OCI-LY7 (cell line): ENCODE measurements at regions not wholly inside any gene's neighbourhood (a gene's known extent, or its start where the extent isn't known, plus 50 kb on each side); places are given as distances from the start of the nearest gene placed in this dataset.

Experiments used
- BruUV-seq: library from RNA; stranded (reverse); fragments of 400-500 nt; replicated peaks from 2 replicates; lab custom pipeline; 2021; lab: Mats Ljungman, UMichigan
- CTCF ChIA-PET: fragments of 300-600 bp; sonication (Branson Sonifier 250); formaldehyde crosslinking; loops from one replicate; lab custom pipeline; 2022; ENCODE audit warnings: antibody characterized with exemption; ENCODE audit not compliant: unreplicated experiment; lab: Charles Lee
- POLR2A ChIA-PET: fragments of 300-600 bp; sonication (Branson Sonifier 250); formaldehyde crosslinking; loops from one replicate; lab custom pipeline; 2022; ENCODE audit warnings: antibody characterized with exemption; lab: Charles Lee
- DNase-seq: peaks from one replicate; pipeline ENCODE4 v3.0.0-alpha.2; 2015; ENCODE audit warnings: low spot score
- H2AFZ ChIP-seq: fragments of 200-600 bp; sonication (generic), shearing (Covaris generic); 2 replicates; pipeline ENCODE4 v1.6.1; 2014; ENCODE audit warnings: mild to moderate bottlenecking, antibody characterized with exemption, low read length, moderate library complexity
- H3K27ac ChIP-seq: fragments of 200-600 bp; sonication (generic); 2 replicates; pipeline ENCODE4 v1.5.1; 2014; ENCODE audit warnings: mixed run types, low read depth, mild to moderate bottlenecking, moderate library complexity, low read length, inconsistent platforms; ENCODE audit not compliant: poor library complexity, severe bottlenecking
- H3K36me3 ChIP-seq: fragments of 200-600 bp; sonication (generic); 2 replicates; pipeline ENCODE4 v1.6.1; 2014; ENCODE audit warnings: mild to moderate bottlenecking, antibody characterized with exemption, low read length, moderate library complexity, mixed read lengths; ENCODE audit not compliant: insufficient read depth
- H3K4me1 ChIP-seq: fragments of 200-600 bp; sonication (generic); 2 replicates; pipeline ENCODE4 v1.5.1; 2014; ENCODE audit warnings: mild to moderate bottlenecking, low read length; ENCODE audit not compliant: insufficient read depth, poor library complexity, severe bottlenecking
- H3K4me2 ChIP-seq: fragments of 200-600 bp; sonication (generic); 2 replicates; pipeline ENCODE4 v1.6.1; 2014; ENCODE audit warnings: mild to moderate bottlenecking, low read length
- H3K4me3 ChIP-seq: fragments of 200-600 bp; sonication (generic); 2 replicates; pipeline ENCODE4 v1.5.1; 2014; ENCODE audit warnings: mild to moderate bottlenecking, low read depth, low read length; ENCODE audit not compliant: poor library complexity, severe bottlenecking
- H3K79me2 ChIP-seq: fragments of 200-600 bp; sonication (generic); 2 replicates; pipeline ENCODE4 v1.6.1; 2016; ENCODE audit warnings: low read depth, mild to moderate bottlenecking, low read length, moderate library complexity, mixed read lengths; ENCODE audit not compliant: insufficient read depth
- H3K9me2 ChIP-seq: fragments of 200-600 bp; sonication (generic); 2 replicates; pipeline ENCODE4 v1.6.1; 2016; ENCODE audit warnings: mild to moderate bottlenecking, low read length, mixed read lengths; ENCODE audit not compliant: insufficient read depth
- H3K9me3 ChIP-seq: fragments of 200-600 bp; sonication (generic); 2 replicates; pipeline ENCODE4 v1.6.1; 2014; ENCODE audit warnings: mild to moderate bottlenecking, mixed run types, low read length, mixed read lengths
- H4K20me1 ChIP-seq: fragments of 200-600 bp; sonication (generic); 2 replicates; pipeline ENCODE4 v1.6.1; 2014; ENCODE audit warnings: mild to moderate bottlenecking, antibody characterized with exemption, low read length, moderate library complexity, mixed read lengths; ENCODE audit not compliant: insufficient read depth
- EZH2phosphoT487 ChIP-seq: fragments of 200-600 bp; sonication (generic); IDR thresholded peaks from 2 replicates; pipeline ENCODE4 v1.6.1; 2018; ENCODE audit warnings: low read depth, borderline replicate concordance, mild to moderate bottlenecking, mixed run types, antibody characterized with exemption, low read length, moderate library complexity, mixed read lengths
- intact Hi-C: fragments of 100-400 bp; cut with micrococcal nuclease; formaldehyde crosslinking; loops from one replicate; pipeline ENCODE4 v1.10.0; 2022; ENCODE audit not compliant: unreplicated experiment
- TF ChIP-seq, protein P1 (sequence below): fragments of 200-600 bp; sonication (generic); conservative IDR thresholded peaks from 2 replicates; pipeline ENCODE4 v1.5.1; 2014; ENCODE audit warnings: mild to moderate bottlenecking, antibody characterized with exemption, low read length, moderate library complexity, mixed read lengths

DNA sequence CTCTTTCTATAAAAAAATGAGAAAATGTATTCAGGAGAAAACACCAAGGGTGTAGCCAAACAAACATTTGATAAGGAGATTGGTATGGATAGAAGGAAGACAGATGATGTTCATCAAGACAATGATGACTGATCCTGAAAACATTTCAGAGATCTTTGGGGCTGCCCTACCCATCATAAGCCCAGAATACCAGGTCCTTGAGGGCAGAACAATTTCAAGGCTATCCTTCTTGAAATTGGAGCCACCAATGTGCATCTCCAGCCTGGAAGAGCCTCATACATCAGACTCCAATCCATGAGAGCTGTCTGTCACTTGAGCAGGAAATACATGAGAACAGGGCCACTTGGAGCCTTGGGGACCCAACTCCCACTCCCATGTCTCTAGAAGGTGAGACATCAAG is 89.5 kb upstream of the ANKRD28 start:
- H3K4me1 ChIP-seq: no peaks in the 10 kb centered on the region
- intact Hi-C loops: no loop called here
- no TSS peak for BruUV-seq
- H4K20me1 ChIP-seq: no peaks in the 10 kb centered on the region
- H3K36me3 ChIP-seq: no peaks in the 10 kb centered on the region
- H3K4me3 ChIP-seq: no peak overlapping the region
- TF ChIP-seq, protein P1, sequence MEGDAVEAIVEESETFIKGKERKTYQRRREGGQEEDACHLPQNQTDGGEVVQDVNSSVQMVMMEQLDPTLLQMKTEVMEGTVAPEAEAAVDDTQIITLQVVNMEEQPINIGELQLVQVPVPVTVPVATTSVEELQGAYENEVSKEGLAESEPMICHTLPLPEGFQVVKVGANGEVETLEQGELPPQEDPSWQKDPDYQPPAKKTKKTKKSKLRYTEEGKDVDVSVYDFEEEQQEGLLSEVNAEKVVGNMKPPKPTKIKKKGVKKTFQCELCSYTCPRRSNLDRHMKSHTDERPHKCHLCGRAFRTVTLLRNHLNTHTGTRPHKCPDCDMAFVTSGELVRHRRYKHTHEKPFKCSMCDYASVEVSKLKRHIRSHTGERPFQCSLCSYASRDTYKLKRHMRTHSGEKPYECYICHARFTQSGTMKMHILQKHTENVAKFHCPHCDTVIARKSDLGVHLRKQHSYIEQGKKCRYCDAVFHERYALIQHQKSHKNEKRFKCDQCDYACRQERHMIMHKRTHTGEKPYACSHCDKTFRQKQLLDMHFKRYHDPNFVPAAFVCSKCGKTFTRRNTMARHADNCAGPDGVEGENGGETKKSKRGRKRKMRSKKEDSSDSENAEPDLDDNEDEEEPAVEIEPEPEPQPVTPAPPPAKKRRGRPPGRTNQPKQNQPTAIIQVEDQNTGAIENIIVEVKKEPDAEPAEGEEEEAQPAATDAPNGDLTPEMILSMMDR: no peak
- no peak for TF ChIP-seq EZH2phosphoT487
- H3K9me3 ChIP-seq: no peaks in the 10 kb centered on the region
- CTCF ChIA-PET: no interaction called here
- no peaks in the 10 kb centered on the region for H3K79me2 ChIP-seq
- DNase-seq: no peak
- no peaks in the 10 kb centered on the region for H3K9me2 ChIP-seq
- no peak overlapping the region for H2AFZ ChIP-seq
- no peak overlapping the region for H3K4me2 ChIP-seq
- POLR2A ChIA-PET: no interaction called here
- no peak overlapping the region for H3K27ac ChIP-seq

DNA sequence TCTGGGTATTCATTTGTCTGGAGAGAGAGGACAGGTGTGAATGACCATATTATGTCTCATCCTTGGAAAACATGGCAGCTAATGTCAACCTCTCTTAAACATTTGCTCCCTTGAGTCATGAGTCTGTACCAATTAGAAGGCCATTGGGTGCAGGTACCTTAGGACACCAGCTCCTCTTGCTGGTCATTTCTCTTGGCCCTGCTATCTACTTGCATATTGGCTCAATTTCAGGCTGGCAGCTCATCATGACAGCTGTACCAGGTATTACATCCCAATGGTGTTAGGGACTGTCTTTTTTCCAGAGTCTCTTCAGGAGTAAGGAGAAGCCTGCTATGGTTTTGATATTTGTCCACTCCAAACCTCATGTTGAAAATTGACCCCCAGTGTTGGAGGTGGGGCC is 92.2 kb upstream of the ANKRD28 start:
- H3K4me2 ChIP-seq: no peak overlapping the region
- no peaks in the 10 kb centered on the region for H3K9me3 ChIP-seq
- no peak overlapping the region for H3K4me3 ChIP-seq
- no peaks in the 10 kb centered on the region for H3K9me2 ChIP-seq
- H4K20me1 ChIP-seq: no peaks in the 10 kb centered on the region
- intact Hi-C loops: no loop called here
- BruUV-seq: no TSS peak
- TF ChIP-seq, protein P1: no peak
- no peak for TF ChIP-seq EZH2phosphoT487
- H3K4me1 ChIP-seq: no peaks in the 10 kb centered on the region
- no peaks in the 10 kb centered on the region for H3K36me3 ChIP-seq
- no peak overlapping the region for H2AFZ ChIP-seq
- ChIA-PET POLR2A (interaction anchor here (0.6 kb wide), 1 partner anchor 1846 kb away, joined by 3 read pairs; no protein-coding TSS in a partner anchor), CTCF (no interaction called here)
- H3K79me2 ChIP-seq: no peaks in the 10 kb centered on the region
- no peak for DNase-seq
- no peak overlapping the region for H3K27ac ChIP-seq

DNA sequence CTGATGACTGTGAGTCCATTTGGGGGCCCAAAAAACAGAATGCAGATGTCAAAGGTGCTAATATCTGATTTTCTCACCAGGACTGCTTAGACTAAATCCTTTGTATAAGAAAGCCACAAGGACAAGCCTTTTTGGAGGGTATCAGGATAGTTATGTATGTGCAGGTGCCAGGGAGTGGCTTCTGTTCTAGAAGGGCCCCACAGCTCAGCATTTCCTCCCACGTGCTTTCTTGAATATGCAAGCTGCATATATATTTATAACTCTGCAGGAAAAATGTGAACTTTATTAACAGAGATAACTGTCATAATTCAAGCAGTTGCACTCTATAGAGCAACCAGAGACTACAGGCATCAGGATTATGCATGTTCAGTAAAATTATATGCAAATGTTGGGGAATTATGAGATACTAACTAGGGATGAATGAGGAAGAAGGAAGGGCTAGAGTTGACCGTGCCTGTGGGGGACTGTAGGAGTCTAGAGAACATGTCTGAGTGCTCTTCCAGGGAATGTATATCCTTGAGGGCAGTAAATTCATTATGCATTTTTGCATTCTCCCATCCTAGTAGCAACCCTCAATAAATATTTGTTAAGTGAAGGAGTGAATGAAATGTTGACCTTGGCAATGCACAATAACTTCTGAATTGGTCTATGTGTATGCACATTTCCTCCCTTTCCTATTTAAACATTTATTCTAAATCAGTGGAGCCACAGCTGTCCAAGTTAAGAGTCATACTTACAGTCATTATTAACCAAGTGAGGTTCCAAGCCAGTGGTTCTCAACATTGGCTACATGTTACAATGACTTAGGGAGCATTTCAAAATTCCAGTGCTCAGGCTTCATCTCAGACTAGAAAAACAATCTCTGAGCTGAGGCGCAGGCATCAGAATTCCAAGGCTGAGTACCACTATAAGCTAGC is 94.8 kb upstream of the ANKRD28 start:
- no peaks in the 10 kb centered on the region for H3K79me2 ChIP-seq
- intact Hi-C loops: no loop called here
- H3K4me3 ChIP-seq: no peak overlapping the region
- BruUV-seq: no TSS peak
- TF ChIP-seq, protein P1: no peak
- TF ChIP-seq EZH2phosphoT487: no peak
- no peak for DNase-seq
- no peaks in the 10 kb centered on the region for H3K4me1 ChIP-seq
- CTCF ChIA-PET: no interaction called here
- H4K20me1 ChIP-seq: no peaks in the 10 kb centered on the region
- no peaks in the 10 kb centered on the region for H3K36me3 ChIP-seq
- no peaks in the 10 kb centered on the region for H3K9me2 ChIP-seq
- no peak overlapping the region for H3K27ac ChIP-seq
- POLR2A ChIA-PET: interaction anchor here (0.7 kb wide), 1 partner anchor 566 kb away, joined by 3 read pairs; no protein-coding TSS in a partner anchor
- H3K9me3 ChIP-seq: no peaks in the 10 kb centered on the region
- no peak overlapping the region for H3K4me2 ChIP-seq
- H2AFZ ChIP-seq: no peak overlapping the region
